OCI-LY7 (cell line): ENCODE measurements at regions not wholly inside any gene's neighbourhood (a gene's known extent, or its start where the extent isn't known, plus 50 kb on each side); places are given as distances from the start of the nearest gene placed in this dataset.

Experiments
- CTCF ChIP-seq: fragments of 200-600 bp; sonication (generic); conservative IDR thresholded peaks from 2 replicates; pipeline ENCODE4 v1.5.1; 2014; ENCODE audit warnings: mild to moderate bottlenecking, antibody characterized with exemption, low read length, moderate library complexity, mixed read lengths
- EZH2phosphoT487 ChIP-seq: fragments of 200-600 bp; sonication (generic); IDR thresholded peaks from 2 replicates; pipeline ENCODE4 v1.6.1; 2018; ENCODE audit warnings: low read depth, borderline replicate concordance, mild to moderate bottlenecking, mixed run types, antibody characterized with exemption, low read length, moderate library complexity, mixed read lengths

DNA sequence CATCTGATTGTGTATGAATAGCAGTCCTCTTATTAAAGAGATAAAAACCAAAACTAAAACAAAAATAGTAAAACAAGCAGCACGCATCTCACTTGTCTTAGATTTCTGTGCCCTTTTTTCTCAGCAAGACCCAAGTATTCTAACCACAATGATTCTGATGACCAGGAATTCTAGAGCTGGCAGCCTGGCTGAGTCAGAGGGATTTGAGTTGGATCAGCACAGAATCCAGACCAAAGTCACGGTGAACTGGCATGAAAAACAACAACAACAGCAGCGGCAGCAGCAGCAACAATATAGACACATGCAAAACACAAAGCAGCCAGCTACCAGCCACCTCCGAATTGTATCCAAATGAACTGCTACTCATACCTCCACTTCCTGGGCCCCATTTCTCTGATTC is 360.5 kb downstream of the KCNRG start:
- TF ChIP-seq CTCF (no peak), EZH2phosphoT487 (no peak)
